ENCODE measurements at regions not wholly inside any gene's neighbourhood (a gene's known extent, or its start where the extent isn't known, plus 50 kb on each side); places are given as distances from the start of the nearest gene placed in this dataset.
"Not testable (repeated sequence)": the region's sequence is repeated elsewhere in the genome, so short reads cannot be mapped to it uniquely, and the experiment has no call there.

DNA sequence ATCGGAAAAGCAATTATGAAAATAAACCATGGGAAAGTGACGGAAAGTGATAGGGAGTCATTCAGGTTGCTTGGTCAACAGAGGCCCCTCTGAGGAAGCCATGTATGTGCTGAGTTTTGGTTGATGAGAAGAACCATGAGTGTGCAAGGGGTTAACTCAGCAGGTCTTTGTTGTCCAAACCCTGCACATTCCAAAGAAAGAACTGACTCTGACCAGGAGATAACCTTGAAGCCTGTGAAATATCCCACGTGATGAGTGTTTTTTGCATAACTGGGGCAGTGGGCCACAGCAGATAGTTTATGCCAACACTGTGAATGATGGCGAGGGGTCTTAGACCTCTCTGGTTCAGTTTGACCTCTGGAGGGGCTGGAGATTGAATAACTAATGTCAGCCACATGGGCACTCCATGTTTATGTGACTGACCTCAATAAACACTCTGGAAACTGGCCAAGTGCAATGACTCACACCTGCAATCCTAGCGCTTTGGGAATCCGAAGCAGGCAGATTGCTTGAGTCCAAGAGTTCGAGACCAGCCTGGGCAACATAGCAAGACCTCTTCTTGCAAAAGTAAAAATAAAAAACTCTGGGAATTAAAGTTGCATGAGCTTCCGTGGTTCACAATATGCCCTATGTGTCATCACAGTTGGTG is 154.0 kb upstream of the FOXK1 start:
- H3K27ac ChIP-seq (replicated peaks), result no peak overlapping the region
- TF ChIP-seq GABPA (IDR thresholded peaks at IDR 0.05; ENCODE audit: low read depth) (no peak), SPI1 (IDR thresholded peaks at IDR 0.05; ENCODE audit: borderline replicate concordance, low read depth) (no peak), POLR2AphosphoS5 (IDR thresholded peaks at IDR 0.05; ENCODE audit: low read depth) (no peak), REST (IDR thresholded peaks at IDR 0.05; ENCODE audit: insufficient replicate concordance, low read depth) (no peak)
- TF ChIP-seq, protein P1, sequence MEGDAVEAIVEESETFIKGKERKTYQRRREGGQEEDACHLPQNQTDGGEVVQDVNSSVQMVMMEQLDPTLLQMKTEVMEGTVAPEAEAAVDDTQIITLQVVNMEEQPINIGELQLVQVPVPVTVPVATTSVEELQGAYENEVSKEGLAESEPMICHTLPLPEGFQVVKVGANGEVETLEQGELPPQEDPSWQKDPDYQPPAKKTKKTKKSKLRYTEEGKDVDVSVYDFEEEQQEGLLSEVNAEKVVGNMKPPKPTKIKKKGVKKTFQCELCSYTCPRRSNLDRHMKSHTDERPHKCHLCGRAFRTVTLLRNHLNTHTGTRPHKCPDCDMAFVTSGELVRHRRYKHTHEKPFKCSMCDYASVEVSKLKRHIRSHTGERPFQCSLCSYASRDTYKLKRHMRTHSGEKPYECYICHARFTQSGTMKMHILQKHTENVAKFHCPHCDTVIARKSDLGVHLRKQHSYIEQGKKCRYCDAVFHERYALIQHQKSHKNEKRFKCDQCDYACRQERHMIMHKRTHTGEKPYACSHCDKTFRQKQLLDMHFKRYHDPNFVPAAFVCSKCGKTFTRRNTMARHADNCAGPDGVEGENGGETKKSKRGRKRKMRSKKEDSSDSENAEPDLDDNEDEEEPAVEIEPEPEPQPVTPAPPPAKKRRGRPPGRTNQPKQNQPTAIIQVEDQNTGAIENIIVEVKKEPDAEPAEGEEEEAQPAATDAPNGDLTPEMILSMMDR (IDR thresholded peaks at IDR 0.05; ENCODE audit: insufficient read depth, low read length), result no peak
- DNase-seq (ENCODE audit: low read depth in 1 of 2, low spot score in 1 of 2), result no peak
- H3K27me3 ChIP-seq (ENCODE audit: insufficient read depth, poor library complexity, severe bottlenecking), result no peaks in the 10 kb centered on the region
- no peak overlapping the region for H3K4me3 ChIP-seq (replicated peaks; ENCODE audit: insufficient read depth, low read length)

DNA sequence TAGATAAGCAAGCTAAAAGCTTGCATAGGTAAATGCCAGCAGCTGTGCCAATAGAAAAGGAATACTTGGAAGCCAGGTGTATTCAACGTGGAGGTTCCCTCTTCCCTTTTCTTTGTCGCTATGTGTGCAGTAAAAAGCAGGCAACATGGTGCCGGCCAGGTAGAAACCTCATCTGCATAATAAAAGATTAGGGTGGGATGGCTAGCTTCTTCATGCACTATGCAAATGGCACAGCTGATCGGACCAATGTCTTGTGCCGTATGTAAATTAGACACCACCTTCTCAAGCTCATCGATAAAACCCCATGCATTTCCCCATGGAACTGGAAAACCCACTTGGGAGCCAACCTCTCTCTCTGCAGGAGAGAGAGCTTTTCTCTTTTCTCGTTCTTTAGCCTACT is 150.9 kb upstream of the FOXK1 start:
- DNase-seq (ENCODE audit: low read depth in 1 of 2, low spot score in 1 of 2), result no peak
- TF ChIP-seq REST (IDR thresholded peaks at IDR 0.05; ENCODE audit: insufficient replicate concordance, low read depth), result no peak
- TF ChIP-seq POLR2AphosphoS5 (IDR thresholded peaks at IDR 0.05; ENCODE audit: low read depth), result no peak
- TF ChIP-seq SPI1 (IDR thresholded peaks at IDR 0.05; ENCODE audit: borderline replicate concordance, low read depth), result no peak
- no peak for TF ChIP-seq GABPA (IDR thresholded peaks at IDR 0.05; ENCODE audit: low read depth)
- TF ChIP-seq, protein P1 (IDR thresholded peaks at IDR 0.05; ENCODE audit: insufficient read depth, low read length), result no peak
- no peak overlapping the region for H3K4me3 ChIP-seq (replicated peaks; ENCODE audit: insufficient read depth, low read length)
- no peak overlapping the region for H3K27ac ChIP-seq (replicated peaks)
- no peaks in the 10 kb centered on the region for H3K27me3 ChIP-seq (ENCODE audit: insufficient read depth, poor library complexity, severe bottlenecking)

GRCh38 chr7:4533339-4533738 is 148.8 kb upstream of the FOXK1 start:
- not testable (repeated sequence) for H3K27ac ChIP-seq (replicated peaks); H3K4me3 ChIP-seq (replicated peaks; ENCODE audit: insufficient read depth, low read length); H3K27me3 ChIP-seq (ENCODE audit: insufficient read depth, poor library complexity, severe bottlenecking); DNase-seq (ENCODE audit: low read depth in 1 of 2, low spot score in 1 of 2)

GRCh38 chr7:4549681-4550080 is 132.4 kb upstream of the FOXK1 start:
- H3K27ac ChIP-seq (replicated peaks), result no peak overlapping the region
- DNase-seq (ENCODE audit: low read depth in 1 of 2, low spot score in 1 of 2), result no peak
- no peak overlapping the region for H3K4me3 ChIP-seq (replicated peaks; ENCODE audit: insufficient read depth, low read length)
- H3K27me3 ChIP-seq (ENCODE audit: insufficient read depth, poor library complexity, severe bottlenecking), result no peaks in the 10 kb centered on the region
- TF ChIP-seq POLR2AphosphoS5 (IDR thresholded peaks at IDR 0.05; ENCODE audit: low read depth) (no peak), REST (IDR thresholded peaks at IDR 0.05; ENCODE audit: insufficient replicate concordance, low read depth) (no peak), GABPA (IDR thresholded peaks at IDR 0.05; ENCODE audit: low read depth) (no peak), SPI1 (IDR thresholded peaks at IDR 0.05; ENCODE audit: borderline replicate concordance, low read depth) (no peak)
- TF ChIP-seq, protein P1 (IDR thresholded peaks at IDR 0.05; ENCODE audit: insufficient read depth, low read length), result no peak
